IMR-90 (cell line): ENCODE measurements at regions not wholly inside any gene's neighbourhood (a gene's known extent, or its start where the extent isn't known, plus 50 kb on each side); places are given as distances from the start of the nearest gene placed in this dataset.

ENCODE experiments used
- ATAC-seq: fragments of 200-7000 bp; cut with Tn5 transposase; 2 replicates; pipeline ENCODE4 v1.9.1; 2020; ENCODE audit warnings: low read depth, mild to moderate bottlenecking, moderate library complexity
- BruUV-seq: library from RNA; stranded (reverse); fragments of 400-500 nt; replicated peaks from 2 replicates; lab custom pipeline; 2021; lab: Mats Ljungman, UMichigan
- CTCF ChIA-PET: fragments of 300-600 bp; formaldehyde crosslinking; extraction: SDS; loops from one replicate; lab custom pipeline; 2021; ENCODE audit warnings: antibody characterized with exemption; lab: Yijun Ruan, JAX
- POLR2A ChIA-PET: fragments of 300-600 bp; sonication (Branson Sonifier 250); formaldehyde crosslinking; loops from one replicate; lab custom pipeline; 2022; ENCODE audit warnings: antibody characterized with exemption; ENCODE audit not compliant: unreplicated experiment; lab: Charles Lee
- DNase-seq: peaks from one replicate; pipeline ENCODE4 v3.0.0; 2013
- H2AFZ ChIP-seq: replicated peaks from 2 replicates; pipeline ENCODE3; 2013; ENCODE audit warnings: low read length, mild to moderate bottlenecking; ENCODE audit not compliant: poor library complexity
- H2AK5ac ChIP-seq: 2 replicates; pipeline ENCODE4 v1.6.1; 2013; ENCODE audit warnings: low read depth, low read length, inconsistent platforms
- H2AK9ac ChIP-seq: replicated peaks from 2 replicates; pipeline ENCODE3; 2013; ENCODE audit warnings: mild to moderate bottlenecking, low read depth, low read length, moderate library complexity; ENCODE audit not compliant: poor library complexity
- H2BK120ac ChIP-seq: 2 replicates; pipeline ENCODE4 v1.6.1; 2013; ENCODE audit warnings: low read depth, low read length, inconsistent platforms
- H2BK15ac ChIP-seq: 3 replicates; pipeline ENCODE4 v1.6.1; 2013; ENCODE audit warnings: low read depth, low read length, inconsistent platforms
- H2BK20ac ChIP-seq: 2 replicates; pipeline ENCODE4 v1.6.1; 2013; ENCODE audit warnings: low read depth, mild to moderate bottlenecking, inconsistent platforms, low read length, moderate library complexity
- H2BK5ac ChIP-seq: 2 replicates; pipeline ENCODE4 v1.6.1; 2013; ENCODE audit warnings: mild to moderate bottlenecking, low read depth, low read length, inconsistent platforms; ENCODE audit not compliant: poor library complexity, severe bottlenecking
- H3K14ac ChIP-seq: replicated peaks from 2 replicates; pipeline ENCODE4 v1.6.1; 2013; ENCODE audit warnings: low read depth, low read length, inconsistent platforms
- H3K18ac ChIP-seq: 2 replicates; pipeline ENCODE4 v1.6.1; 2013; ENCODE audit warnings: low read depth, low read length, control low read depth
- H3K23ac ChIP-seq: 2 replicates; pipeline ENCODE4 v1.6.1; 2013; ENCODE audit warnings: low read depth, low read length, inconsistent platforms
- H3K27ac ChIP-seq: 2 replicates; pipeline ENCODE4 v1.5.1; 2013; ENCODE audit warnings: mild to moderate bottlenecking, control low read depth, low read length; ENCODE audit not compliant: insufficient read depth
- H3K27me3 ChIP-seq: 2 replicates; pipeline ENCODE4 v1.6.1; 2013; ENCODE audit warnings: low read length; ENCODE audit not compliant: control insufficient read depth, insufficient read depth
- H3K36me3 ChIP-seq: 2 replicates; pipeline ENCODE4 v1.6.1; 2013; ENCODE audit warnings: low read length, mixed read lengths; ENCODE audit not compliant: control insufficient read depth, insufficient read depth
- H3K4ac ChIP-seq: 2 replicates; pipeline ENCODE4 v1.6.1; 2013; ENCODE audit warnings: low read depth, low read length, inconsistent platforms
- H3K4me1 ChIP-seq: 2 replicates; pipeline ENCODE4 v1.6.1; 2013; ENCODE audit warnings: low read length, mixed read lengths; ENCODE audit not compliant: control insufficient read depth, insufficient read depth
- H3K4me2 ChIP-seq: 2 replicates; pipeline ENCODE4 v1.6.1; 2013; ENCODE audit warnings: low read depth, mild to moderate bottlenecking, control low read depth, low read length, moderate library complexity
- H3K4me3 ChIP-seq: 2 replicates; pipeline ENCODE4 v1.5.1; 2013; ENCODE audit warnings: low read depth, mild to moderate bottlenecking, control low read depth, low read length, moderate library complexity; ENCODE audit not compliant: insufficient read depth
- H3K56ac ChIP-seq: 2 replicates; pipeline ENCODE4 v1.6.1; 2013; ENCODE audit warnings: low read length, inconsistent platforms; ENCODE audit not compliant: insufficient read depth; ENCODE audit errors: extremely low read depth
- H3K79me1 ChIP-seq, 2 experiments: 2 replicates each; pipeline ENCODE4 v1.6.1; 2013; ENCODE audit warnings: low read length in 2 of 2, inconsistent platforms in 1 of 2, low read depth in 1 of 2
- H3K9ac ChIP-seq: 2 replicates; pipeline ENCODE4 v1.6.1; 2013; ENCODE audit warnings: low read depth, low read length, control low read depth
- H3K9me1 ChIP-seq: 2 replicates; pipeline ENCODE4 v1.6.1; 2013; ENCODE audit warnings: low read length, inconsistent platforms; ENCODE audit not compliant: insufficient read depth
- H3K9me3 ChIP-seq: 2 replicates; pipeline ENCODE4 v1.6.1; 2013; ENCODE audit warnings: low read length; ENCODE audit not compliant: control insufficient read depth, insufficient read depth
- H4K20me1 ChIP-seq: 2 replicates; pipeline ENCODE4 v1.6.1; 2013; ENCODE audit warnings: low read length, inconsistent platforms; ENCODE audit not compliant: insufficient read depth
- H4K5ac ChIP-seq: 2 replicates; pipeline ENCODE4 v1.6.1; 2013; ENCODE audit warnings: mild to moderate bottlenecking, low read depth, low read length, control low read depth
- H4K8ac ChIP-seq, 2 experiments: 2 replicates each; pipeline ENCODE4 v1.6.1; 2013; ENCODE audit warnings: low read depth in 2 of 2, low read length in 2 of 2, control low read depth in 1 of 2, inconsistent platforms in 1 of 2
- H4K91ac ChIP-seq: 2 replicates; pipeline ENCODE4 v1.6.1; 2013; ENCODE audit warnings: low read depth, low read length, inconsistent platforms; ENCODE audit not compliant: insufficient read depth
- BHLHE40 ChIP-seq: fragments of 150-350 bp; IDR thresholded peaks from 2 replicates; pipeline ENCODE4 v1.6.1; 2016; ENCODE audit warnings: mild to moderate bottlenecking, low read depth, low read length
- CEBPB ChIP-seq: IDR thresholded peaks from 2 replicates; pipeline ENCODE4 v1.6.1; 2012; ENCODE audit warnings: low read depth, low read length, improper control_type of control experiment
- CHD1 ChIP-seq: IDR thresholded peaks from 2 replicates; pipeline ENCODE4 v1.6.1; 2012; ENCODE audit warnings: low read depth, low read length, improper control_type of control experiment
- ELK1 ChIP-seq: fragments of 150-350 bp; IDR thresholded peaks from 2 replicates; pipeline ENCODE4 v1.6.1; 2016; ENCODE audit warnings: low read depth, mild to moderate bottlenecking, low read length, moderate library complexity, borderline replicate concordance
- FOS ChIP-seq: fragments of 150-350 bp; IDR thresholded peaks from 2 replicates; pipeline ENCODE4 v1.6.1; 2016; ENCODE audit warnings: low read depth, low read length
- MAFK ChIP-seq: IDR thresholded peaks from 2 replicates; pipeline ENCODE4 v1.6.1; 2012; ENCODE audit warnings: low read depth, low read length, improper control_type of control experiment
- MAZ ChIP-seq: IDR thresholded peaks from 2 replicates; pipeline ENCODE4 v1.6.1; 2012; ENCODE audit warnings: low read depth, mild to moderate bottlenecking, low read length, improper control_type of control experiment, moderate library complexity, borderline replicate concordance
- MXI1 ChIP-seq: IDR thresholded peaks from 2 replicates; pipeline ENCODE4 v1.6.1; 2012; ENCODE audit warnings: low read depth, mild to moderate bottlenecking, low read length, moderate library complexity, borderline replicate concordance
- NFE2L2 ChIP-seq: fragments of 150-350 bp; IDR thresholded peaks from 2 replicates; pipeline ENCODE4 v1.6.1; 2016; ENCODE audit warnings: low read depth, mild to moderate bottlenecking, low read length
- POLR2A ChIP-seq: IDR thresholded peaks from 2 replicates; pipeline ENCODE4 v1.6.1; 2012; ENCODE audit warnings: mild to moderate bottlenecking, low read depth, low read length
- RAD21 ChIP-seq: IDR thresholded peaks from 2 replicates; pipeline ENCODE4 v1.6.1; 2012; ENCODE audit warnings: low read length, improper control_type of control experiment
- RCOR1 ChIP-seq: IDR thresholded peaks from 2 replicates; pipeline ENCODE4 v1.6.1; 2012; ENCODE audit warnings: mild to moderate bottlenecking, low read length, improper control_type of control experiment; ENCODE audit not compliant: insufficient replicate concordance
- RFX5 ChIP-seq: IDR thresholded peaks from 2 replicates; pipeline ENCODE4 v1.8.0; 2012; ENCODE audit warnings: low read depth, mild to moderate bottlenecking, low read length, moderate library complexity
- SMC3 ChIP-seq: fragments of 150-350 bp; IDR thresholded peaks from 2 replicates; pipeline ENCODE4 v1.6.1; 2016; ENCODE audit warnings: low read depth, mild to moderate bottlenecking, antibody characterized with exemption, low read length, moderate library complexity
- WGBS, 2 experiments: methylation state at CpG; one replicate each; pipeline versions ENCODE4 v1.1.5 to v1.1.7; 2013; ENCODE audit warnings: missing lambda C conversion rate in 2 of 2; ENCODE audit not compliant: insufficient read length in 1 of 2; ENCODE audit errors: extremely low coverage in 2 of 2; 5-methylcytosine and 5-hydroxymethylcytosine counted together
- dilution Hi-C: fragments of 300-500 bp; cut with HindIII; formaldehyde crosslinking; loops from one replicate; pipeline ENCODE4 v1.14.3; 2018; ENCODE audit warnings: low sequenced_read_pairs; ENCODE audit not compliant: unreplicated experiment
- in situ Hi-C: fragments of 300-500 bp; cut with MboI; formaldehyde crosslinking; loops from 3 replicates; pipeline ENCODE4 v1.14.3; 2019; ENCODE audit warnings: low sequenced_read_pairs, inconsistent platforms, mixed read lengths
- intact Hi-C: fragments of 100-400 bp; cut with micrococcal nuclease; formaldehyde crosslinking; loops from 2 replicates; pipeline ENCODE4 v1.10.0; 2022
- TF ChIP-seq, protein P1 (sequence below): conservative IDR thresholded peaks from 2 replicates; pipeline ENCODE4 v1.5.1; 2012; ENCODE audit warnings: mild to moderate bottlenecking, low read depth, low read length, improper control_type of control experiment
- TF ChIP-seq, protein P2 (sequence below): fragments of 150-350 bp; IDR thresholded peaks from 2 replicates; pipeline ENCODE4 v1.6.1; 2017; ENCODE audit warnings: mild to moderate bottlenecking, antibody characterized with exemption, low read length, low read depth

GRCh38 chr1:208997726-208998312 lies 585.7 kb upstream of the CAMK1G start:
- H2BK5ac ChIP-seq: no peak overlapping the region
- H3K27me3 ChIP-seq: no peaks in the 10 kb centered on the region
- dilution Hi-C loops: no loop called here
- H3K23ac ChIP-seq: no peak overlapping the region
- H4K20me1 ChIP-seq: no peaks in the 10 kb centered on the region
- H2BK120ac ChIP-seq: no peak overlapping the region
- no peak overlapping the region for H2BK15ac ChIP-seq
- BruUV-seq: no TSS peak
- H3K9ac ChIP-seq: no peak overlapping the region
- no peak overlapping the region for H3K4me3 ChIP-seq
- CTCF ChIA-PET: interaction anchor here (0.6 kb wide), 1 partner anchor 10 kb away, joined by 4 read pairs; no protein-coding TSS in a partner anchor
- no peak overlapping the region for H3K27ac ChIP-seq
- no peak overlapping the region for H3K18ac ChIP-seq
- no peaks in the 10 kb centered on the region for H3K9me1 ChIP-seq
- WGBS, 2 experiments: no CpG with 5 or more reads among the region's 2 CpGs
- no peaks in the 10 kb centered on the region for H3K36me3 ChIP-seq
- H4K5ac ChIP-seq: no peak overlapping the region
- DNase-seq: no peak
- in situ Hi-C loops: no loop called here
- peaks cover 2% of the 10 kb centered on the region; the same call in 1 of the 2 replicates for H3K9me3 ChIP-seq
- intact Hi-C loops: no loop called here
- no peak overlapping the region for H2AFZ ChIP-seq
- POLR2A ChIA-PET: no interaction called here
- no peaks in the 10 kb centered on the region for H3K79me1 ChIP-seq
- no peak overlapping the region for H3K4me2 ChIP-seq
- H4K8ac ChIP-seq: no peak overlapping the region
- H2AK5ac ChIP-seq: no peak overlapping the region
- H2BK20ac ChIP-seq: no peak overlapping the region
- TF ChIP-seq, protein P1, sequence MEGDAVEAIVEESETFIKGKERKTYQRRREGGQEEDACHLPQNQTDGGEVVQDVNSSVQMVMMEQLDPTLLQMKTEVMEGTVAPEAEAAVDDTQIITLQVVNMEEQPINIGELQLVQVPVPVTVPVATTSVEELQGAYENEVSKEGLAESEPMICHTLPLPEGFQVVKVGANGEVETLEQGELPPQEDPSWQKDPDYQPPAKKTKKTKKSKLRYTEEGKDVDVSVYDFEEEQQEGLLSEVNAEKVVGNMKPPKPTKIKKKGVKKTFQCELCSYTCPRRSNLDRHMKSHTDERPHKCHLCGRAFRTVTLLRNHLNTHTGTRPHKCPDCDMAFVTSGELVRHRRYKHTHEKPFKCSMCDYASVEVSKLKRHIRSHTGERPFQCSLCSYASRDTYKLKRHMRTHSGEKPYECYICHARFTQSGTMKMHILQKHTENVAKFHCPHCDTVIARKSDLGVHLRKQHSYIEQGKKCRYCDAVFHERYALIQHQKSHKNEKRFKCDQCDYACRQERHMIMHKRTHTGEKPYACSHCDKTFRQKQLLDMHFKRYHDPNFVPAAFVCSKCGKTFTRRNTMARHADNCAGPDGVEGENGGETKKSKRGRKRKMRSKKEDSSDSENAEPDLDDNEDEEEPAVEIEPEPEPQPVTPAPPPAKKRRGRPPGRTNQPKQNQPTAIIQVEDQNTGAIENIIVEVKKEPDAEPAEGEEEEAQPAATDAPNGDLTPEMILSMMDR: no peak
- TF ChIP-seq MAFK (no peak), MAZ (no peak), SMC3 (no peak), POLR2A (no peak), CHD1 (no peak), RFX5 (no peak), CEBPB (no peak), RCOR1 (no peak), NFE2L2 (no peak), MXI1 (no peak), BHLHE40 (no peak), ELK1 (no peak), RAD21 (no peak), FOS (no peak)
- TF ChIP-seq, protein P2, sequence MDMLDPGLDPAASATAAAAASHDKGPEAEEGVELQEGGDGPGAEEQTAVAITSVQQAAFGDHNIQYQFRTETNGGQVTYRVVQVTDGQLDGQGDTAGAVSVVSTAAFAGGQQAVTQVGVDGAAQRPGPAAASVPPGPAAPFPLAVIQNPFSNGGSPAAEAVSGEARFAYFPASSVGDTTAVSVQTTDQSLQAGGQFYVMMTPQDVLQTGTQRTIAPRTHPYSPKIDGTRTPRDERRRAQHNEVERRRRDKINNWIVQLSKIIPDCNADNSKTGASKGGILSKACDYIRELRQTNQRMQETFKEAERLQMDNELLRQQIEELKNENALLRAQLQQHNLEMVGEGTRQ: no peak
- no peak overlapping the region for H3K14ac ChIP-seq
- no peaks in the 10 kb centered on the region for H3K4me1 ChIP-seq
- H4K91ac ChIP-seq: no peak overlapping the region
- no peak overlapping the region for H3K4ac ChIP-seq
- ATAC-seq: no peak
- H2AK9ac ChIP-seq: no peak overlapping the region
- H3K56ac ChIP-seq: no peak overlapping the region
